ENCODE measurements at regions not wholly inside any gene's neighbourhood (a gene's known extent, or its start where the extent isn't known, plus 50 kb on each side); places are given as distances from the start of the nearest gene placed in this dataset.

DNA sequence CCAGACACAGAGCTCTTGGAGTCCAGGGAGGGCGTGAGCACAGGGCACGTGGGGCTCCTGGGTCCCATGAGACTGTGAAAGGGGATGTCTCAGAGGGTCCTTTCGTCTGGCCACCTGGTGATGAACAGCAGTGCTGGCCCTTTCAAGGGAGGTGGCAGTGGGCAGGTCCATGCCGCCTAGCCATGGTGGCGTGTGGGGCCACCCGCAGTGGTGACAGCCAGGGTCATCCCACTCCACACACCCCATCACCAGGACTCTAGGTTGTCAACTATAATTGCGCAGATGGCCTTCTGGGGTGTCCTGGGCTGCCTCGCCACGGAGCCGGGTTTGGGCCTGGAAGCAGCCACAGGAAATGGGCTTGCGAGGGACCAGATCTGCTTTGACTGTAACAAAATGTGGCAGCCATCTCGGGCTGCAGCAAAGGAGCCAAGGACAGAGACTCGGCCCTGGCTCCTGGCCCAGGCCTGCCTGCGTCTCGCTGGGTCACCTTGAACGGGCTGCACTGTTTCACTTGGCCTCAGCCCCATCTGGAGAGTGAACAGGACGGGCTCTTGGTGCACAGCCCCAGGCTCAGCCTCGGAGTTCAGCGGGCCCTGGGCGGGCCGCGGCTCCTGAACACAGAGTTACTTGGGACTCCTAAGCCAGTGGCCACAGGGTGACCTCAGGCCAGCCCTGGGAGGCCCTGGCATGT lies 1350.5 kb downstream of the BRD1 start:
- no peak for DNase-seq (ENCODE audit: low read depth)

DNA sequence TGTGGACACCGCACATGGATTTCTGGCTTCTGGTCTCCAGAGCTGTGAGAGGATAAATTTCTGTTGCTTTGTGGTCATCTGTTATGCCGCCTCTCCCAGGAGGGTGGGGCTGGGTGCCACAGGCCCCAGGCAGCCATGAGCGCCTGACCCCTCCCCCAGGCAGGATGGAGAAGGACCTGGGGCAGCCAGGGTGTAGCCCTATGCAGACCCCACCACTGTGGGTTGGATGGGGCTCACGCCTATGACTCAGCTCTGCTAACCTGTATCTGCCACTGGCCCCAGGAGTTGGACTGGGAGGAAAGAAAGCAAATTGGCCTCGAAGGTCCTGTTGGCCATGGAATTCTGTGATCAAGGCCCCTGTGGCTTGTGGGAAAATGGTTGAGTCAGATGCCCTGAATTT lies 1351.1 kb downstream of the BRD1 start:
- DNase-seq (ENCODE audit: low read depth), result no peak

DNA sequence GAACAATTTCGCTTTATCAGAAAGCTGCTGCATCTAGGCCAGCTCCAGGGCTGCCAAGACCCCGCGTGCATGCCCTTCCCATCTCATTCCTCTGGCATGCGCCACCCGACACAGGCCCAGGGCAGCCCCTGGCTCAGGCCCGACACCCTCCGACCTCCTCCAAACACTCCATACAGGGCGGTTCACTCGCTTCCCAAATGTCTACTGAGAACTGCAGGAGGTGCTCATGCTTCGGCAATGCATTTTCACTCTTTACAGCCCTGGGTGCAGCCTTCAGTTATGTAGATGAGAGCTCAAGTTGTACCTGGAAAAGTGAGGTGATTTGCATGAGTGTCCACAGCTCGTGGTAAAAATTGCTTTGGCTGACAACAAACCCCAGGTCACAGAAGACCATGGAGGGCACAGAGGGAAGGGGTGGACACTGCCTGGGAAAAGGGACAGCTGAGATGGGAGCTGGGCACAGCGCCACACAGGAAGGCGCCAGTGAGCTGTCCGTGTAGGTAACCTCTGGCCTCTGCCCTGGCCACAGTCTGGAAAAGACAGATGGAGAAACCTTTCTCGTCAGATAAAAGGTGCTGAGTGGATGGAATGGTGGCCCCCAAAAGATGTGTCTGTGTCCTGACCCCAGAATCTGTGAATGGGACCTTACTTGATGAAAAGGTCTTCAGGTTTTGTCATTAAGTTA lies 1351.9 kb downstream of the BRD1 start:
- no peak for DNase-seq (ENCODE audit: low read depth)

DNA sequence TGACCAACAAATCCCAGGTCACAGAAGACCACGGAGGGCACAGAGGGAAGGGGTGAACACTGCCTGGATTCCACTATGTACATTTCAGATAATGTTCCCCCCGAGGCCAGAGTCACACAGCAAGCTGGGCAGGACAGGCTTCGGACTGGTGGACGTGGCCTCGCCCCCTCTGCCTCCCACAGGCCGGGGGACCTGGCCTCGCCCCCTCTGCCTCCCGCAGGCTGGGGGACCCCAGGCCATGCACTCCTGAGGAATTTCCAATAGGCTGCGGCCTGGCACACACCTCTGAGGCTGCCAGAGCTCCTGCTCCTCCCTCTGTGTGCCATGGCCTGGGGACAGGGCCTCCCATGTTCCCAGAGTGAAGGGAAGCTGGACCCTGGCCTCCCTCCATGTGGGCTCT lies 1352.8 kb downstream of the BRD1 start:
- DNase-seq (ENCODE audit: low read depth), result no peak

DNA sequence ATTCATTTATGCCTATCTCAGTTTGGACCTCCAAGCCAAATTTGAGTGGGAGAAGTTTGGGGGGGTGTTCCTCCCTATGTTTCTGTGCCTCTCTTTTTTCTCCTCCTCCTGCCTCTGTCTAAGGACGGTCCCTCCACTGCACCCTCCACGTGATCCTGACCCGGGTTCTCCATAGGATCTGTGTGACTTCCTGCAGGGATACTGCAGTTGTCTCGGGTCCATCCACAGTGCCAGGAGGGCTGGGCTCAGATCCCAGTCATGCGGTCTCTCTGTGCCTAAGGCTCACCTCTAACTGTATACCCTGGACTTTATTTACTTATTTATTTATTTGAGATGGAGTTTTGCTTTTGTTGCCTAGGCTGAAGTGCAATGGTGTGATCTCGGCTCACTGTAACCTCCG lies 1354.5 kb downstream of the BRD1 start:
- DNase-seq (ENCODE audit: low read depth), result no peak

DNA sequence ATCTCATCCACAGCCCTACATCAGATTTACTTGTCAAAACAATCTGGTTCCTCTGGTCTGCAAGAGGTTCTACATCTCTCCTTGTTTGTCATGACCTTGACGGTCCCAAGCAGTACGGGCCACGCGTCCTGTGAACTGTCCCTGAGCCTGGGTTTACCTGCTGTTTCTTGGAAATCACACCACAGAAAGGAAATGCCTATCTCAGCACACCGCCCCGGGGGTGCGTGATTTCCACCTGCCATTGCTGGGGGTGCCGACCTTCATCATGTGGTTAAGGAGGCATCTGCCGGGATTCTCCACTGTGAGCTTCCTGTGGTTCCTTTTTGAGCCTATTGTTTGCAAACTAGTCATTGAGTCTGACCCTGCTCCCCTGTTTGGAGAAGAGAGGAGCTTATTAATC lies 1363.4 kb downstream of the BRD1 start:
- no peak for DNase-seq (ENCODE audit: low read depth)

DNA sequence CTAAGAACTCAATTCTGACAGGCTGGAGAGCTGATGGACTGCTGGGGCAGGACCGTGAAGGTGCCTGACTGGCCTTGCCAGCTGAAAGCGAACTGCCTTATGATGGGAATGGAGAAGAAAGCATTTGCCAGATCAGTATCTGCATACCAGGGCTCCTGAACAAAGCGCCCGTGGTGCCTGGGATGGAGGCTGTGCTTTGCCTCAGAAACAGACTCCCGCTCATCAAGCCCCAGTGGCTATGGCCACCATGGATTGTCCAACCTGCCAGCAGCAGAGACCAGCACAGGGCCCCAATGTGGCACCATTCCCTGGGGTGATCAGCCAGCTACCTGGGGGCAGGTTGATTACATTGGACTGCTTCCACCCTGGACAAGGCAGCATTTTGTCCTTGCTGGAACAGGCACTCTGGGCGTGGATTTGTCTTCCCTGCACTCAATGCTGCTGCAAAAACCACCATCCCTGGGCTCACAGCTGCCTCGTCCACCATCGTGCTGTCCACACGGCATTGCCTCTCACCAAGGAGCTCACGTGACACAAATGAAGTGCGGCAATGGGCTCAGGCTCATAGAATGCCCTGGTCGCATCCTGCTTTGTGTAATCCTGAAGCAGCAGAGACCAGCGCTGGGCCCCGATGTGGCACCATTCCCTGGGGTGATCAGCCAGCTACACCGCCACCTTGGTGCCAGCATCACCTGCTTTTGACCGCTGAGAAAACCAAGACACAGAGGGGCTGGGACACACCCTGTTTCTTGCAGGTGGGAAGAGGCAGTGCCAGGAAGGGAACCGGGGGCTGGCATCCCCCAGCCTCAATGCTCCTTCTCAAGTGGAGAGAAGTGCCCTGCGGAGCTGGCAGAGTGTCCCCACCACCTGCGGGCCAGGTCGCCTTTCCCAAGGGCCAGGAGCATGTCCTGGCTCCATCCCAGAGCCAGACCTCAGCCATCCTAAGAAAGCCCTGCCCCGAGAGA lies 1367.5 kb downstream of the BRD1 start:
- DNase-seq (ENCODE audit: low read depth), result no peak

DNA sequence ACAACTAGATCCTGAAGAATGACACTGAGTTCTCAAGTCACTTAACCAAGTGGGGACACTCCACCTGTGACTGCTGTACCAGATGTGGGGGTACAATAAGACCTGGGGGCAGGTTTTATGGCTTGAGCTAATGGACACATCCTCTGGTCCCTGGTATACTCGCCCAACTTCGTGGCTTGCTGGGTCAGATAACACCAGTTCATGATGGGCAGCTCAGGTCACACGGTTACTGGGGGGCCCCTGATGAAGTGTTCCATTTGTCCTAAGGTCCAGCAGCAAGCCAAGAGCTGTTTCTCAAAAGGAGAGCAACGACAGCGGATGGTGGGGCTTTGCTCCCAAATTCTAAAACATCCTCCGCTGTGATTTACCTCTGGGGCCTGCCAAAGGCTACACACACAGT lies 1368.4 kb downstream of the BRD1 start:
- no peak for DNase-seq (ENCODE audit: low read depth)

DNA sequence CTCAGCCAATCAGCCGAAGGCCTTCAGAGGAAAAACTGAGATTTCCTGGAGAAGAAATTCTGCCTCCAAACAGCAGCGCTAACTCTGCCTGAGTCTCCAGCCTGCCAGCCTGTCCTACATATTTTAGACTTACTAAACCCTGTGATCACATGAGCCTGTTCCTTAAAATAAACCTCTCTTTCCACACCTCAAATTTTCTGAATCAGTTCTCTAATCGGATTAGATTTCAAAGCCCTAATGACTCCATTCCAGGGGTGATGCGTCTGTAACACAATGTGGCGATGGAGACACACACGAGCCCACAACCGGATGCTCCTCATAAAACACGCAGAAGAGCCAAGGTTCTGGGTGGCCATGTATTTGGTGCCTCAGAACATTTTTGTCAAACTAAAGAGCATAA lies 1371.2 kb downstream of the BRD1 start:
- no peak for DNase-seq (ENCODE audit: low read depth)

DNA sequence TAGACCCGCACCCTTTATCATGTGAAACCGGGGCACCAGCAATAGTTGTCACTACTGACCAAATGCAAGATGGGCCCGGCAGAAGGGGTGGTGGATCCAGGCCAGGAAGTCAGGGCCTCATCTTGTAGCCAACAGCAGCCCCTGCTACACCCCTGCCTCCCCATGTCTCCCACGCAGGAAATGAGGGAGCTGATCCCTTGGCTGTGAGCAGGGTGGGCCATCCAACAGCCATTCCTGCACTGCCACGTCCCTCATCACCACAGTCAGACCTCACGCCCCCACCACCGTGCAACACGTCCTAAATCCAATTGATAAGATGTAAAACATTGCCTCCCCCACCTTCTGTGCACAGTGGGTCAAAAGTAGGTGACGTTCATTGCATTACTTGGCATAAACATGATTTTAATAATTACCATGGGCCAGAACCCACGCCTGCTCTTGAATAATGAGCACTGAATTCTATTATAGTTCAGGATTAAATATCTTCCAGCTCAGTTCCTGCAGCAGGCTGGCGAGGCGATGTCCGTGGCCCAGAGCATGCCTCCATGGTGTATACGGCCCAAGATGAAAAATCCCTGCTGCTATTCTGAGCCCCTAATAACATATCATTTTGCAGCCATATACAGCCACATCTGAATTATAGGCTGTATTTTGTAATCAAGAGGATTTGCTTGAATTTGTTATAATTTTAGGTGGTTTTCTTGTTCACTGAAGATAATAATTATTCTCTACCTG lies 1373.8 kb downstream of the BRD1 start:
- DNase-seq (ENCODE audit: low read depth), result no peak

DNA sequence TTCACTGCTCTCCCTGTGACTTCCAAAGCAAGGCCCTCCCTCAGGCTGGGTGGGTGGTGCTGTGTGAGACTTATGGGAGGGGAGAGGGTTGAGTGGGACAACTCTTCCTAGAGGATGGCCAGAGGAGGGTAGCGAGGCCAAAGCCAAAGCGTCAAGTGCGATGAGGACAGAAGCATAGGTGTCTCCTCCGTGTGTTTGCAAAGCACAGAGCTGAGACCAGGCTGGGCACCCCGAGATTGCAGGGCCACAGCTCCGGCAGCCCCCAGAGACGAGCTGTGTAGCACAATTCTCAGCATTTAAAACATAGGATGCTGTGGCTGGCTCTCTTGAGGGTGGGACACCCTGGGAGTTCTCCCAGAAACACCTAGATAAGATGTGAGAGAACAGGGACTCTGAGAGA lies 1374.5 kb downstream of the BRD1 start:
- DNase-seq (ENCODE audit: low read depth), result no peak

DNA sequence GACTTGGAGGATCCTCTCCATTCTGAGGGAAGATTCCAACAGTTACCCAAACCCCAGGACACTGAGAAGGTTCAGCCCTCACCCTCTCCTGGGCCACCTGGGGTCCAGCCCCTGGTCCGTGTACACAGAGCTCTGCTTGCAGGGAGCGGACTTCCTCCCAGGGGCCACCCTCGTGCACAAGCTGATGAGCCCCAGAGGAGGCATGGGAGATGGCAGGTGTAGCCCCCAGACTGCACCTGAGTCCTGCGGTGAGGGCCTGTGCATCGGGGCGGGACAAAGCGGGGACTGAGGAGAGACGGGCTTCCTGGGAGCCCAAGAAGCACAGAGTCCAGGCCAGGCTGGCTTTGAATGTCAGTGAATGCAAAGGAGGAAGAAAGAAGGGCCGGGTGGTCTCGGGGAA lies 1374.9 kb downstream of the BRD1 start:
- DNase-seq (ENCODE audit: low read depth), result no peak

DNA sequence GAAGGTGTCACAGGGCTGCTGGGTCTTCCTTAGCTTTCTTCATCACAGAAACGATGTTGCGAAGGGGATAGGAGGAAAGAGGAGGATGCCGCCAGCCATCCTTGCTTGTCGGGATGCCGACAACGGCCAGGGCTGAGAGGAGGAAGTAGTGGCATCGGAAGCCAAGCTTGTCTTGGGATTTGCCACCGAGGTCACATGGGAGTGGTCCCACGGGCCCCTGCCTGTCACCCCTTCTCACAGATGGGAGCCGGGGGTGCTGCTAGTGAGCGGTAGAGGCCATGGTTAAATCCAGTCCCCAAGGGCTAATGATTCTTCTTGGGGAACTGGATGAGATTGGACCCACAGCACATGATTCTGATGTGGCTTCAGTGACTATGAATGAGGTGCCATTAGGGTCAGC lies 1375.8 kb downstream of the BRD1 start:
- DNase-seq (ENCODE audit: low read depth), result no peak

DNA sequence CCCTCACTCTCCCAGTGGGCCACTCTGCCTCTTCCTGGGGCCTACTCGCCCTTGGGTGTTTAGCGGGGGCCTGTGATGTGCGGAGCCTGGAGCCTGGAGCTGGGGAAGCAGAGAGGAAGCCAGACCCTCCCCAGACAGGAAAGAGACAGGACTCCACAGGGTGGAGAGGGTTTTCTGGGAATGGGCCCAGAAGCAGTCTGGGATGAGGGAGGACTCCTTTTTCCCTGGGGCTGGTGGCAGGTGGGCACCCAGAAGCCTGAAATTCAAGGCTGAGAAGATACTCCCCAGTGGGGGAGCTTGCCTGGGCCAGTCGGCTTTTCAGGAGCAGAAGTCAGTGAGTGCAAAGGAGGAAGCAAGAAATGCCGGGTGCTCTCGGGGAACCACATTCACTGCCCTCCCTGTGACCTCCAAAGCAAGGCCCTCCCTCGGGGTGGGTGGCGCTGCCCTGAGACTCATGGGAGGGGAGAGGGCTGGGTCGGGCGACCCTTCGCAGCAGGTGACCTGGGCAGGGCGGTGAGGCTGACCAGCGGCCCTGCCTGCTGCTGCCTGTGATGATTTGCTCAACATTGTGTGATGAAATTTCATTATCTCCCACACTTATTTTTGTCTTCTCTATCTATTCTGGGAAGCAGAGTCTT lies 1377.4 kb downstream of the BRD1 start:
- no peak for DNase-seq (ENCODE audit: low read depth)

DNA sequence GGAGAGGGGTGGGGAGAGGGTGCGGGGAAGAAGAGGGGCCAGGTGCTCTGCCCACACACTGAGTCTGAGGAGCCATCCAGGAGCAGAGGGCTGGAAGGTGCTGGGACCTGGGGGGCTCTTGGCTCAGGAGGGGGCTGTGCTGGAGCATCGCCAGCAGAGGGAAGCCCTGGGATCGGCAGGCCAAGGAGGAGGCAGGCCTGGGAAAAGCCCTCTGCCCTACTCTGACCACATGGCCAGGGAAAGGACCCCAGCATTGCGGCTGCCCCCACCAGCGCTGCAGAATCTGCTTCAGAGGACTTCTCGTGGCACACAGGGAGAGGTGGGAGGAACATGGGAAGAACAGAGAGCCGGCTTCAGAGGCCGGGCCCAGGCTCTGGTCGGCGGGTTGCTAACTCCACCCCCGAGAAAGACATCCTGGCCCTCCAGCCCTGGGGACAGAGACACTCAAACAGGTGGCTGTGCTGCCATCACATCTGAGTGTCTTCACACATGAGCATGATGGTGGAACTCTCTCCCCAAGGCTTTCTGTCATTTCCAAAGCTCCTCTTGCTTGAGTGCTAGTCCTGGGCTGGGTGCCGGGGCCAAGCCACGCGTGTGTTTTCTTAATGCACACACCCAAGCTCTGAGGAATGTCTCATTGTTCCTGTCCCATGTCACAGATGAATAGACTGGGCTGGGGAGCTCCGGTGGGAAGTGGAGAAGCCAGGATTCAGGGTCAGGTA lies 1378.0 kb downstream of the BRD1 start:
- DNase-seq (ENCODE audit: low read depth), result no peak

DNA sequence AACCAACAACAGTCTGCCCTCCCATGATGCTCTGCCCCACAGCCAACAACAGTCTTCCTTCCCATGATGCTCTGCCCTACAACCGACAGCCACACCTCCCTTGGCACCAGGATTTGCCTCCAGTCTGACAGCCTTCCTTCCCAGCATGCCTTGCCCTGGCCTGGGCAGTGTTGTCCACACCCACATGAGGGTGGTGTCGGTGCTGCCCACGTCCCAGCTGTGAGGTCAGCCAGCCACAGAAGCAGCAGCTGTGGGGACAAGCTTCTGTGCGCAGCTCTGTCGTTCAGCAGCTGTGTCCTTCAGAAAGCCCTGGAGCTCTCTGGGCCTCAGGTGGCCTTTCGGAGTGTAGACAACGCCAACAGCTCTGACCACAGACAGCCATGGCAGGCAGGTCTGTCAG lies 1378.9 kb downstream of the BRD1 start:
- DNase-seq (ENCODE audit: low read depth), result no peak

DNA sequence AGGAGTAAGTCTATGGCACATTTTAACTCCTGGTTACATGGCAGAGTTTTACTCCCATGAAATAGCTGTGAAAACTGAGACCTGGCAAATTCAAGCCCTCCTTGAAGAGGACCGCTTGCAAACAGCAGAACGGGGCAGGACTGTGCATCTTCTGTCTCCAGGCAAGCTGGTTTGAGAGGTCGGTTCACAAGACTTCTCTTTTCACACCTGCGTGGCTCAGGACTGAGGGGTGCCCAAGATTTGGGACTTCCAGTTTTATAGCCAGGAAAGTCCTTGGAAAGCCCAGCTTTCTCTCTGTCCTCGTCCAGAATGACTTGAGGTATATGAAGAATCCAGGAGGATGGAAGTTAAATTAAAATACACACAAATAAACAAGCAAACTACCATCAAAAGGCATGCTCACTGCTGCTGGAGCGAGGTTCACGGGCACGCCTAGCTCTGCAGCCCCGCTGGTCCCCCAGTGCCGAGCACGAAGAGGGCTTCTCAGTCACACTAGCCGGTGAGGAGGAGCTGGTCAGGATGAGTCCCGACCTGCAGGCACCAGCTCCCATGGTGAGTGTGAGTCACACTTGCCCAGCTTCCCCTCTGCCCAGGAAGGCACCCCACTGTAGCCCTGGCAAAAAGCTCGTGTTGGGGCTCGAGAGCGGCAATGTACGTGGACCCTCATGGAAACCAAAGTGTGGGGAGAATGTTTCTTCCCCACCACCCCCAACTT lies 1382.4 kb downstream of the BRD1 start:
- no peak for DNase-seq (ENCODE audit: low read depth)

DNA sequence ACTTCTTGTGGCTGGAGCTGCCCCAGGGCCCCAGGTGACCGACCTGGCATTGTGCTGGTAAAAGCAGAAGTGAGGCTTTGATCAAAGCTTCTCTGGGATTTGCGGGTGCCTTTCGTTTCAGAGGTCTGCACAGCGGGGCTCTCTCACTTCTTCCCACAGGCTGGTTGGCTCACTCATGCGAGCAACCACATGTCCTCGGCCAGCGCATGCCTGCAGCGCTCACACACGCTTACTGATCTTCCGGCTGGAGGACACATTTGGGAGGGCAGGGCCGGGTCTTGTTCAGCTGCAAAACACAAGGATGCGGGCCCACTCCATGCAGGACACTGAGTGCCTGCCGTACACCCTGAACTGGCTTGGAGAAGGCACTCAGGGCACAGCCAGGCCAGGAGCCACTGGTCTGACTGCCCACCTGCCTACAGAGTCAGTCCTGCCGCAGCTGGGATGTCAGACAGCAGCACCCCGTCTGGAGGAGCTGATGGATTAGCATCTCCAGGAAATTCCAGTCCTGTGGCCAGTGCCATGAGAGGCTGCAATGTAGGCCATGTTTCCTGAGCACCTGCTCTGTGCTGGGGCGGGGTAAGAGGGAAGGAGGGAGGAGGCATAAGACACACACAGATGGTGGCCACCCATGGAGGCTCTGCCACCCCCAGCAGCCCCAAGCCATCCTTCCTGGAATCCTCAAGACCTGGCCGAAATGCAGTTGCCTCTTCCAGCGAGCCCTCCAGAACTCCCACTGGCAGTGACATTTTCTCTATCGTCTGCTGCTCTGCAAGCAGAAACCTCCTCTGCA lies 1383.2 kb downstream of the BRD1 start:
- DNase-seq (ENCODE audit: low read depth), result no peak

DNA sequence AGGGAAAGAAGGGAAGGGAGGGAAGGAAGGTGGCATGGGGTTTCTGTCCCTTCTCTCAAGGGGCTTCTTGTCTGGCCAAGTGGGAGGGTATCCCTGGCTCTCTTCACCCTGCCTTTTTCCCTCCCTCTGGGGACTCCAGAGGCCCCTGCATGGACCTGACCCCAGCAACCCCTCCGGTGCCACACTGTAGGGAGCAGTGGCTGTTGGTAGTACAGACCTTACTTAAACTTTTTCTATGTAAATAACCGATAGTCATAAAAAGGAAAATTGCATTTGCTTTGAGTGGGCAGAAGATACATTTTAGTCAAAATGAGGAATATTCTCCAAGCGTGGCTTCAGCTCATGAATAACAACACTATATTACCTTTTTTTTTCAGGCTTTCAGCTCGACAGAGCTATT lies 1384.0 kb downstream of the BRD1 start:
- no peak for DNase-seq (ENCODE audit: low read depth)

DNA sequence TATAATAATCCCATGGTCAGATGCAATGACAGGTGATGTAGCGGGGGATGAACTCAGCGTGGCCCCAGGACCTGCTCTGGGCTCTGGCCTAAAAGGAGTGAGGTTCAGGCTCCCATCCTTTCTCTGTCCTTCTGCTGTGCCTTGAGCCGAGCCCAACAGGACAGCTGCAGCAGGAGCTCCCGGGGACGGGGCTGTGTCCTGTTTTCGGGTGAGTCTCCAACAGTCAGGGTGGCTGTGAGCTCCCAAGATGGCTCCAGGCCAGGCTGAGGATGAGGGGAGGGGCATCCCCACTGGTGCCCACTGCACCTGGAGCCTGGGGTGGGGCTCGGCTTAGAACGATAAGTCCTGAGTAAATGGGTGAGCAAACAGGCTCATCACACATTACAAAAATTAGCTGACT lies 1385.0 kb downstream of the BRD1 start:
- no peak for DNase-seq (ENCODE audit: low read depth)

Data from HS-5 (cell line).